Gastroesophageal sphincter (tissue), 4 donors: ENCODE measurements at regions not wholly inside any gene's neighbourhood (a gene's known extent, or its start where the extent isn't known, plus 50 kb on each side); places are given as distances from the start of the nearest gene placed in this dataset.

ENCODE experiments used
- ATAC-seq: fragments of 150-250 bp; one replicate; pipeline ENCODE4 v1.9.1; 2016; ENCODE audit warnings: mild to moderate bottlenecking, moderate library complexity
- H3K27ac ChIP-seq, 4 donors: fragments of 200-600 bp; sonication (generic) in 3 of 4; 1 replicate in 3 of 4; 2 replicates in 1 of 4; pipeline ENCODE4 v1.5.1; 2016 to 2019
- H3K27me3 ChIP-seq: fragments of 200-600 bp; sonication (generic); one replicate; pipeline ENCODE4 v1.5.1; 2019
- H3K36me3 ChIP-seq, 2 donors: fragments of 200-600 bp; sonication (generic); one replicate each; pipeline ENCODE4 v1.5.1; 2019; ENCODE audit warnings: control low read depth in 1 of 2
- H3K4me1 ChIP-seq, 3 donors: fragments of 200-600 bp; sonication (generic); 1 replicate in 2 of 3; 2 replicates in 1 of 3; pipeline ENCODE4 v1.5.1; 2016 to 2019; ENCODE audit warnings: control low read depth in 2 of 3
- H3K4me3 ChIP-seq, 2 donors: fragments of 200-600 bp; sonication (generic); one replicate each; pipeline ENCODE4 v1.5.1; 2019; ENCODE audit warnings: mild to moderate bottlenecking in 1 of 2, moderate library complexity in 1 of 2
- H3K9me3 ChIP-seq, 3 donors: fragments of 200-600 bp; sonication (generic); one replicate each; pipeline ENCODE4 v1.5.1; 2017 to 2019; ENCODE audit warnings: control low read depth in 2 of 3
- EP300 ChIP-seq: sonication (generic); formaldehyde crosslinking; IDR thresholded peaks from one replicate; pipeline ENCODE4 v1.6.1; 2017; ENCODE audit warnings: antibody characterized with exemption, mild to moderate bottlenecking
- POLR2A ChIP-seq, 2 donors: fragments of 450-650 bp; IDR thresholded peaks; one replicate each; pipeline ENCODE4 v1.6.1; 2017; ENCODE audit warnings: antibody characterized with exemption in 2 of 2, mild to moderate bottlenecking in 2 of 2, moderate library complexity in 1 of 2
- POLR2AphosphoS5 ChIP-seq: sonication (generic); formaldehyde crosslinking; IDR thresholded peaks from one replicate; pipeline ENCODE4 v1.6.1; 2017; ENCODE audit warnings: antibody characterized with exemption
- WGBS, 2 donors: methylation state at CpG; one replicate each; pipeline ENCODE4 v1.1.5; 2018; ENCODE audit warnings: low coverage in 1 of 2; 5-methylcytosine and 5-hydroxymethylcytosine counted together
- TF ChIP-seq, protein P1 (sequence below), 4 experiments: fragments of 200-600 bp in 2 of 4; fragments of 450-650 bp in 2 of 4; sonication (generic) in 1 of 4; IDR thresholded peaks; one replicate each; pipeline ENCODE4 v1.5.1; 2017 to 2019; ENCODE audit warnings: antibody characterized with exemption in 4 of 4, mild to moderate bottlenecking in 2 of 4, moderate library complexity in 2 of 4

DNA sequence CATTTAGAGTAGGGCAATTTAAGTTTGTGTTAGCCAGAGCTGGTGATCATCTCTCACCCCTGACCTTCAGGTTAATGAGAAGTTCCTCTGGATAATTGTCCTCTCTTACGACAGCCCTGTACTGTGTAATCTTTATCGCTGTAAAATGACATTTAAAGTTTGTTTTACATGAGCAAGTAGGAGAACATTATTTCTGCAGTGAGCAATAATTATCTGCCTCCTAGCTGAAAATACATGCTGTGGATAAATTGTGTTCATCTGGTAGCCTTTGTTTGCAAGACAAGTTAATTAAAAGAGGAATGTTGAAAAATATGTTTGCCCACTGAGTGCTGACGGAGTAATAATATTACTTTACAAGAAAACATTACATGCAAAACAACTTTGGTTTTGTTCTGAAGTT, 1083.8 kb upstream of the NUDT12 start:
- TF ChIP-seq POLR2AphosphoS5 (no peak), EP300 (no peak), POLR2A (IDR thresholded peaks at IDR 0.05) (no peak)
- H3K4me1 ChIP-seq: no peaks in the 10 kb centered on the region

DNA sequence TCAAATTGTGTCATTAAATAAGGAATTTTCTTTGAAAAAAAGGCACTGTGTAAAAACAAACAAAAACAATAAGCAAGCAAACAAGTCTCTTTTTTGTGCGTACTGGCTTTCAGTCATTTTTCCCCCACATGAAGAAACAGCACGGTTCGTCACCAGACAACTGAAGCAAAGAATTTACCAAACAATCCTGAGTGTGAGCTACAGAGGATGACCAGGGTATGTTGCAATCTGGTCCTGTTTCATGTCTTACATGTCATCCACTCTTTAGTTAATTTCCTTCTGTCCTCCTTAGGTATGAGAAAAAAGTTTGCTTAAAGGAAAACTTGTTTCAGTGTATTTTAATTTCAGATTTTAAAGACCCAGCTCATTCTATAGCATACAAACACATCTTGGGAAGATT, 1080.7 kb upstream of the NUDT12 start:
- ATAC-seq: no peak
- Histone ChIP-seq H3K36me3 (no peaks in the 10 kb centered on the region), H3K4me1 (no peaks in the 10 kb centered on the region), H3K27me3 (no peaks in the 10 kb centered on the region), H3K9me3 (no peaks in the 10 kb centered on the region), H3K27ac (no peak overlapping the region), H3K4me3 (no peak overlapping the region)
- no peak for TF ChIP-seq POLR2AphosphoS5
- TF ChIP-seq POLR2A (IDR thresholded peaks at IDR 0.05): no peak
- TF ChIP-seq, protein P1, sequence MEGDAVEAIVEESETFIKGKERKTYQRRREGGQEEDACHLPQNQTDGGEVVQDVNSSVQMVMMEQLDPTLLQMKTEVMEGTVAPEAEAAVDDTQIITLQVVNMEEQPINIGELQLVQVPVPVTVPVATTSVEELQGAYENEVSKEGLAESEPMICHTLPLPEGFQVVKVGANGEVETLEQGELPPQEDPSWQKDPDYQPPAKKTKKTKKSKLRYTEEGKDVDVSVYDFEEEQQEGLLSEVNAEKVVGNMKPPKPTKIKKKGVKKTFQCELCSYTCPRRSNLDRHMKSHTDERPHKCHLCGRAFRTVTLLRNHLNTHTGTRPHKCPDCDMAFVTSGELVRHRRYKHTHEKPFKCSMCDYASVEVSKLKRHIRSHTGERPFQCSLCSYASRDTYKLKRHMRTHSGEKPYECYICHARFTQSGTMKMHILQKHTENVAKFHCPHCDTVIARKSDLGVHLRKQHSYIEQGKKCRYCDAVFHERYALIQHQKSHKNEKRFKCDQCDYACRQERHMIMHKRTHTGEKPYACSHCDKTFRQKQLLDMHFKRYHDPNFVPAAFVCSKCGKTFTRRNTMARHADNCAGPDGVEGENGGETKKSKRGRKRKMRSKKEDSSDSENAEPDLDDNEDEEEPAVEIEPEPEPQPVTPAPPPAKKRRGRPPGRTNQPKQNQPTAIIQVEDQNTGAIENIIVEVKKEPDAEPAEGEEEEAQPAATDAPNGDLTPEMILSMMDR (IDR thresholded peaks at IDR 0.05): no peak
- 45% methylated on average over 3 of the region's 3 CpGs; no CpG with 5 or more reads in 1 of the 2 donors for WGBS, 2 donors

More for the DNA sequence above, 1083.8 kb upstream of the NUDT12 start:
- Histone ChIP-seq H3K4me3 (no peak overlapping the region), H3K27ac (no peak overlapping the region), H3K36me3 (no peaks in the 10 kb centered on the region), H3K27me3 (no peaks in the 10 kb centered on the region), H3K9me3 (no peaks in the 10 kb centered on the region)
- ATAC-seq: no peak
- WGBS, 2 donors: 67 to 91% methylated on average over 3 of the region's 3 CpGs

DNA sequence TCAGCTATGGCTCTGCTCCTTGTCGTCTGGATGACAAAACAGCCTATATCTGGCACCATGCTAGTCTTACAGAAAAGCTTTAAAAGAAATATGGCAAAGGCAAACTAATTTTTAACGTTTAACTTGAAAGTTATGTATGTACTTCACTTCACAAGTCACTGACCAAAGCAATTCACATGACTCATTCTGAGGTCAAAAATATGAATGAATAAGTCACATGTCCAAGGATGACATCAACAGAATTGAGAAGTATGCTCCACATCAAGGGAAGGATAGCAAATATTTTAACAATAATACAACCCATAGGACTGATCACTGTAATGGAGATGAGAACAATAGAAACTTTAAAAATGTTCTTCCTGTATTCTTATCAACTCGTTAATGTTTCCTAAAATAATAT, 1072.6 kb upstream of the NUDT12 start:
- Histone ChIP-seq H3K27me3 (no peaks in the 10 kb centered on the region), H3K4me1 (no peaks in the 10 kb centered on the region), H3K9me3 (no peaks in the 10 kb centered on the region), H3K36me3 (no peaks in the 10 kb centered on the region), H3K27ac (no peak overlapping the region), H3K4me3 (no peak overlapping the region)
- TF ChIP-seq EP300 (no peak), POLR2A (IDR thresholded peaks at IDR 0.05) (no peak), POLR2AphosphoS5 (no peak)
- TF ChIP-seq, protein P1 (IDR thresholded peaks at IDR 0.05): no peak
- no peak for ATAC-seq
- WGBS, 2 donors: 62 to 70% methylated on average over 3 of the region's 3 CpGs

DNA sequence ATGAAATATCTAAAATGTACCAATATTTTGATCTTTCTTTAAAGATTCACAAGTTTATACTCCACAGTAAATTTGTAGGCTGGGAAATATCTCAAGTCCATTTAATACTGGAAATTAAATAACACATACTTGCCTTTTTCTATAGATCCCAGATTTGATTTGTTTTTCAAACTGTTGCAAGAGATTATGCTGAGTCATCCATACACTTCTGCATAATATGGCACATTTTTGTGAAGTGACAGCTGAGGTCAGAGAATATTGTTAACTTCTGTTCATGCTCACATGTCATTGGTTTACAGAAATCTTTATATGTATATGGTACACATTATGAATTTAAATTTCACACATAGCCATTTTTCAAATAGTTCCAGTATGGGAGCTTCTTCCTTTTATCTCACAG, 1066.3 kb upstream of the NUDT12 start:
- H3K9me3 ChIP-seq: peaks cover 0 to 8% (median 0%) of the 10 kb centered on the region in 3 donors
- TF ChIP-seq EP300: no peak
- no peak for TF ChIP-seq POLR2A (IDR thresholded peaks at IDR 0.05)
- TF ChIP-seq, protein P1 (IDR thresholded peaks at IDR 0.05): no peak
- TF ChIP-seq POLR2AphosphoS5: no peak
- no peaks in the 10 kb centered on the region for H3K27me3 ChIP-seq
- H3K4me3 ChIP-seq: no peak overlapping the region
- no peaks in the 10 kb centered on the region for H3K4me1 ChIP-seq
- no peak for ATAC-seq
- no peak overlapping the region for H3K27ac ChIP-seq
- no peaks in the 10 kb centered on the region for H3K36me3 ChIP-seq

DNA sequence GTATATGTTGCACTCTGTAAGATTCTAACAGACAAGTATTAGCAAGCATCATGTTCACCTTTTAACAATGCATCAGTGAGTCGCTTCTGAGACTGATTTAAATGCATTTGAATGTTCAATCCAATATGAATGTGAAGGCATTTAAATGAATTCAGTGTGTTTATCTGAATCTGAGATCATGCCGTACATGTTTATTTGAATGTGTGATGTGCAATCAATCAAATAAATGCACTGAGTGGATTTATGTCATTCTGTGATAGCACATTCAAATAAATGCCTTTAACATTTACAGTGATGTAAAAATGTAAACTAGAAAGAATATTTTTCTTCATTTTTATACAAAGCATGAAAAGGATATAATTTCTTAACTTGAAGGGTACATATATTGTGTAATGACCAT, 1063.5 kb upstream of the NUDT12 start:
- Histone ChIP-seq H3K27me3 (no peaks in the 10 kb centered on the region), H3K36me3 (no peaks in the 10 kb centered on the region), H3K27ac (no peak overlapping the region), H3K4me1 (no peaks in the 10 kb centered on the region), H3K9me3 (peaks cover 0 to 8% (median 0%) of the 10 kb centered on the region in 3 donors), H3K4me3 (no peak overlapping the region)
- WGBS, 2 donors: 31 to 59% methylated on average over 2 of the region's 2 CpGs
- ATAC-seq: no peak
- TF ChIP-seq POLR2AphosphoS5: no peak
- TF ChIP-seq POLR2A (IDR thresholded peaks at IDR 0.05): no peak
- no peak for TF ChIP-seq EP300
- TF ChIP-seq, protein P1 (IDR thresholded peaks at IDR 0.05): no peak

DNA sequence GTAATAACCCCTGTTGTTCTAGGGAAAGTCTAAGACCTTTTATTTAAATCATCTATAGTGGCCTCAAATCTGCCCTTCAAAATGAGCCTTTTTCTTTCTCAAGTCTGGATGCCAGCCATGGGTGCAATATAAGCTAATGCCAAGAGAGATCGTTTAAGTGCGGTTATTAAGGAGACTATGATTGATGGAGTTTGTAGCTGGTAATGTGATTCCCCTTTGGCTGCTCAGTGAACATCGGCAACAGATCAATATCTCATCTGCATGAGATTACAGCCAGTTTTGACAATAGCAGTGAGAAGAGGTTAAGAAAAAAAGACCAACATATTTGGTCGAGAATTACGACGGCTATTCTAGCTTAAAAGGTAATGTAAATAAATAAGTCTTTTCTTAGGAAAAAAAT, 1049.4 kb upstream of the NUDT12 start:
- WGBS, 2 donors: 44 to 69% methylated on average over 5 to 6 of the region's 6 CpGs
- TF ChIP-seq POLR2A (IDR thresholded peaks at IDR 0.05) (no peak), EP300 (no peak), POLR2AphosphoS5 (no peak)
- TF ChIP-seq, protein P1 (IDR thresholded peaks at IDR 0.05): no peak
- no peak overlapping the region for H3K4me3 ChIP-seq
- H3K27me3 ChIP-seq: no peaks in the 10 kb centered on the region
- ATAC-seq: no peak
- H3K27ac ChIP-seq: no peak overlapping the region
- H3K9me3 ChIP-seq: no peaks in the 10 kb centered on the region
- no peaks in the 10 kb centered on the region for H3K36me3 ChIP-seq
- H3K4me1 ChIP-seq: no peaks in the 10 kb centered on the region
